ENCODE measurements at regions not wholly inside any gene's neighbourhood (a gene's known extent, or its start where the extent isn't known, plus 50 kb on each side); places are given as distances from the start of the nearest gene placed in this dataset.
"Not testable (repeated sequence)": the region's sequence is repeated elsewhere in the genome, so short reads cannot be mapped to it uniquely, and the experiment has no call there.

DNA sequence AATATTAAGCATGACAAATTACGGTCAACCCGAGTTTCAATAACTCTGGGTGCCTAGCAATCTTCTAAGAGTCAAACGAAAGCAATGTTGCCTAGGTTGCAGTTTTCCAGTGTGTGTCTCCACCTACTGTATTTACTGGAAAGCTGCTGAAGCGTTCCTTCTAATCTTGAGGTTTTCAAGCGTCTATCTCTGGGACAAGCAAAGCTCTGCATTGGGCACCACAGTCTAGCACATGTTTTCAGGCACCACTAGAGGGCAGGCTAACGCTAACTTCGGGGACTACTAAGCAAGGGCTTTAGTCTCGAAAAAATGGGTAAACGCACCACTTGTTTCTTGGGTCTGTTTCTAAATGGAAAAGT is 82.7 kb upstream of the KIF2A start:
- H4K91ac ChIP-seq (replicated peaks; ENCODE audit: insufficient read length, low read length); H2AK5ac ChIP-seq (ENCODE audit: low read depth, low read length); H3K23me2 ChIP-seq (ENCODE audit: low read depth, low read length); H4K8ac ChIP-seq (ENCODE audit: extremely low read depth, insufficient read depth, low read length); H2BK12ac ChIP-seq (ENCODE audit: low read depth, low read length); H3K79me2 ChIP-seq (ENCODE audit: control insufficient read depth in 1 of 2, insufficient read depth in 2 of 2, low read length in 2 of 2); H2BK120ac ChIP-seq (replicated peaks; ENCODE audit: low read depth, low read length); H4K20me1 ChIP-seq (replicated peaks in 1 of 2; ENCODE audit: control insufficient read depth in 1 of 2, insufficient read depth in 2 of 2, low read length in 2 of 2); H2BK20ac ChIP-seq (ENCODE audit: low read length); H3K4me1 ChIP-seq (replicated peaks in 1 of 4; ENCODE audit: control insufficient read depth in 3 of 4, insufficient read depth in 4 of 4, low read length in 3 of 4); H4K5ac ChIP-seq (ENCODE audit: insufficient read length, low read depth, low read length); H3K23ac ChIP-seq (ENCODE audit: insufficient read length); FAIRE-seq; H3K79me1 ChIP-seq (ENCODE audit: low read depth, low read length); H2BK5ac ChIP-seq (ENCODE audit: low read depth, low read length); H2AFZ ChIP-seq (ENCODE audit: low read length); H3K9me3 ChIP-seq (ENCODE audit: insufficient read depth in 2 of 2, low read depth in 1 of 2, low read length in 1 of 2); H3K4me2 ChIP-seq (ENCODE audit: insufficient read depth in 1 of 2, low read depth in 2 of 2, low read length in 2 of 2); H3K14ac ChIP-seq (ENCODE audit: insufficient read length); H3K27ac ChIP-seq (ENCODE audit: low read depth, low read length); H3K4ac ChIP-seq (replicated peaks; ENCODE audit: insufficient read length, low read depth, low read length); H2BK15ac ChIP-seq (ENCODE audit: low read length); H3K27me3 ChIP-seq (replicated peaks in 1 of 4; ENCODE audit: control insufficient read depth in 3 of 4, extremely low read depth in 1 of 4, insufficient read depth in 3 of 4, low read length in 3 of 4); H3K36me3 ChIP-seq (ENCODE audit: control insufficient read depth in 2 of 4, insufficient read depth in 4 of 4, low read length in 3 of 4); POLR2A ChIA-PET (ENCODE audit: partially characterized antibody); H3K4me3 ChIP-seq (ENCODE audit: extremely low read depth in 1 of 4, insufficient read depth in 2 of 4, low read depth in 3 of 4, low read length in 4 of 4); H3K18ac ChIP-seq (ENCODE audit: extremely low read depth, low read length); H3K56ac ChIP-seq (replicated peaks; ENCODE audit: insufficient read length, low read depth, low read length); H3K9ac ChIP-seq (replicated peaks in 1 of 4; ENCODE audit: extremely low read depth in 1 of 4, low read depth in 3 of 4, low read length in 3 of 4): not testable (repeated sequence)
- DNase-seq (ENCODE audit: low read depth in 1 of 2, low spot score in 2 of 2): peak in 1 of 2 experiments; percentile 71
- TF ChIP-seq, protein P1, sequence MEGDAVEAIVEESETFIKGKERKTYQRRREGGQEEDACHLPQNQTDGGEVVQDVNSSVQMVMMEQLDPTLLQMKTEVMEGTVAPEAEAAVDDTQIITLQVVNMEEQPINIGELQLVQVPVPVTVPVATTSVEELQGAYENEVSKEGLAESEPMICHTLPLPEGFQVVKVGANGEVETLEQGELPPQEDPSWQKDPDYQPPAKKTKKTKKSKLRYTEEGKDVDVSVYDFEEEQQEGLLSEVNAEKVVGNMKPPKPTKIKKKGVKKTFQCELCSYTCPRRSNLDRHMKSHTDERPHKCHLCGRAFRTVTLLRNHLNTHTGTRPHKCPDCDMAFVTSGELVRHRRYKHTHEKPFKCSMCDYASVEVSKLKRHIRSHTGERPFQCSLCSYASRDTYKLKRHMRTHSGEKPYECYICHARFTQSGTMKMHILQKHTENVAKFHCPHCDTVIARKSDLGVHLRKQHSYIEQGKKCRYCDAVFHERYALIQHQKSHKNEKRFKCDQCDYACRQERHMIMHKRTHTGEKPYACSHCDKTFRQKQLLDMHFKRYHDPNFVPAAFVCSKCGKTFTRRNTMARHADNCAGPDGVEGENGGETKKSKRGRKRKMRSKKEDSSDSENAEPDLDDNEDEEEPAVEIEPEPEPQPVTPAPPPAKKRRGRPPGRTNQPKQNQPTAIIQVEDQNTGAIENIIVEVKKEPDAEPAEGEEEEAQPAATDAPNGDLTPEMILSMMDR (IDR thresholded peaks at IDR 0.05; ENCODE audit: control extremely low read depth in 1 of 3, insufficient read depth in 1 of 3, low read depth in 1 of 3, low read length in 3 of 3): peak in 2 of 3 experiments; percentile 22 to 32; a peak in 3 of 4 replicates
- peak; percentile 29 to 43; a peak in 3 of 4 replicates for TF ChIP-seq RAD21 (IDR thresholded peaks at IDR 0.05 in 1 of 2, conservative IDR thresholded peaks at IDR 0.05 in 1 of 2; ENCODE audit: low read depth in 2 of 2, low read length in 2 of 2)
- WGBS, 2 experiments (ENCODE audit: extremely low coverage in 1 of 2, insufficient coverage in 1 of 2, insufficient read length in 1 of 2, insufficient replicate concordance in 2 of 2, low coverage in 1 of 2, low lambda C conversion rate in 2 of 2, missing lambda C conversion rate in 1 of 2): 37% methylated on average over 8 of the region's 9 CpGs; no CpG with 5 or more reads in 1 of the 2 experiments
- CTCF ChIA-PET (ENCODE audit: partially characterized antibody): interaction anchor here (0.6 to 1.3 kb wide), 6 partner anchors 15 to 121 kb away, joined by 3 to 4 read pairs (median 3); no protein-coding TSS in a partner anchor
